ENCODE measurements at regions not wholly inside any gene's neighbourhood (a gene's known extent, or its start where the extent isn't known, plus 50 kb on each side); places are given as distances from the start of the nearest gene placed in this dataset.
A peak's percentile ranks its signal among the peaks of the same experiment; 100 is the strongest.
"Not testable (repeated sequence)": the region's sequence is repeated elsewhere in the genome, so short reads cannot be mapped to it uniquely, and the experiment has no call there.

- DNase-seq (ENCODE audit: low spot score): no peak
Observed at GRCh38 chr7:41578700-41579099, 124.2 kb downstream of the INHBA start.

GRCh38 chr7:41576166-41576565 lies 126.7 kb downstream of the INHBA start:
- DNase-seq (ENCODE audit: low spot score): no peak

- no peak for DNase-seq (ENCODE audit: low spot score)
Observed at GRCh38 chr7:41574377-41574776, 128.5 kb downstream of the INHBA start.

- no peak for DNase-seq (ENCODE audit: low spot score)
Observed at GRCh38 chr7:41573862-41574261, 129.0 kb downstream of the INHBA start.

- no peak for DNase-seq (ENCODE audit: low spot score)
Observed at GRCh38 chr7:41573443-41573842, 129.4 kb downstream of the INHBA start.

- no peak for DNase-seq (ENCODE audit: low spot score)
Observed at GRCh38 chr7:41573015-41573414, 129.9 kb downstream of the INHBA start.

GRCh38 chr7:41571573-41571972 lies 131.3 kb downstream of the INHBA start:
- DNase-seq (ENCODE audit: low spot score): no peak

- no peak for DNase-seq (ENCODE audit: low spot score)
Observed at GRCh38 chr7:41570766-41571165, 132.1 kb downstream of the INHBA start.

- DNase-seq (ENCODE audit: low spot score): no peak
Observed at GRCh38 chr7:41568135-41568534, 134.8 kb downstream of the INHBA start.

GRCh38 chr7:41567731-41568114 lies 135.2 kb downstream of the INHBA start:
- no peak for DNase-seq (ENCODE audit: low spot score)

GRCh38 chr7:41567031-41567730 lies 135.7 kb downstream of the INHBA start:
- DNase-seq (ENCODE audit: low spot score): no peak

GRCh38 chr7:41566581-41566980 lies 136.3 kb downstream of the INHBA start:
- DNase-seq (ENCODE audit: low spot score): no peak

- DNase-seq (ENCODE audit: low spot score): peak; percentile 7
Observed at GRCh38 chr7:41565655-41566054, 137.2 kb downstream of the INHBA start.

GRCh38 chr7:41559426-41559825 lies 143.5 kb downstream of the INHBA start:
- no peak for DNase-seq (ENCODE audit: low spot score)

- DNase-seq (ENCODE audit: low spot score): no peak
Observed at GRCh38 chr7:41554481-41554880, 148.4 kb downstream of the INHBA start.

GRCh38 chr7:41550046-41550445 lies 152.8 kb downstream of the INHBA start:
- DNase-seq (ENCODE audit: low spot score): not testable (repeated sequence)

- DNase-seq (ENCODE audit: low spot score): no peak
Observed at GRCh38 chr7:41544241-41544640, 158.6 kb downstream of the INHBA start.

GRCh38 chr7:41540601-41541000 lies 162.3 kb downstream of the INHBA start:
- no peak for DNase-seq (ENCODE audit: low spot score)

- DNase-seq (ENCODE audit: low spot score): peak; percentile 31
Observed at GRCh38 chr7:41538810-41539724, 163.8 kb downstream of the INHBA start.

- DNase-seq (ENCODE audit: low spot score): no peak
Observed at GRCh38 chr7:41536873-41537665, 165.8 kb downstream of the INHBA start.

GRCh38 chr7:41536122-41536872 lies 166.6 kb downstream of the INHBA start:
- no peak for DNase-seq (ENCODE audit: low spot score)

- DNase-seq (ENCODE audit: low spot score): no peak
Observed at GRCh38 chr7:41529831-41530230, 173.1 kb downstream of the INHBA start.

Measured in iPS-NIHi11 (cell line).